Osteocyte (in vitro differentiated cells): ENCODE measurements at regions not wholly inside any gene's neighbourhood (a gene's known extent, or its start where the extent isn't known, plus 50 kb on each side); places are given as distances from the start of the nearest gene placed in this dataset.

Experiments
- DNase-seq: peaks from one replicate; pipeline ENCODE4 v3.0.0; 2021; ENCODE audit warnings: mixed read lengths; ENCODE audit not compliant: unreplicated experiment; ENCODE audit errors: extremely low spot score
- H3K27ac Mint-ChIP-seq: one replicate; pipeline ENCODE4 v1.8.0; 2021; ENCODE audit warnings: mild to moderate bottlenecking, mixed read lengths; ENCODE audit not compliant: unreplicated experiment
- H3K27me3 Mint-ChIP-seq: one replicate; pipeline ENCODE4 v1.8.0; 2021; ENCODE audit warnings: mixed read lengths; ENCODE audit not compliant: unreplicated experiment
- H3K36me3 Mint-ChIP-seq: one replicate; pipeline ENCODE4 v1.8.0; 2021; ENCODE audit warnings: mixed read lengths; ENCODE audit not compliant: unreplicated experiment
- H3K4me1 Mint-ChIP-seq: one replicate; pipeline ENCODE4 v1.8.0; 2021; ENCODE audit warnings: mixed read lengths; ENCODE audit not compliant: unreplicated experiment
- H3K4me3 Mint-ChIP-seq: one replicate; pipeline ENCODE4 v1.8.0; 2021; ENCODE audit warnings: mild to moderate bottlenecking, moderate library complexity, mixed read lengths; ENCODE audit not compliant: unreplicated experiment
- H3K9me3 Mint-ChIP-seq: one replicate; pipeline ENCODE4 v1.8.0; 2021; ENCODE audit warnings: mixed read lengths; ENCODE audit not compliant: unreplicated experiment
- TF ChIP-seq, protein P1 (sequence below): fragments of 200-600 bp; sonication (generic); IDR thresholded peaks from 2 replicates; pipeline ENCODE4 v1.5.0; 2021; ENCODE audit warnings: antibody characterized with exemption, mild to moderate bottlenecking, moderate library complexity

DNA sequence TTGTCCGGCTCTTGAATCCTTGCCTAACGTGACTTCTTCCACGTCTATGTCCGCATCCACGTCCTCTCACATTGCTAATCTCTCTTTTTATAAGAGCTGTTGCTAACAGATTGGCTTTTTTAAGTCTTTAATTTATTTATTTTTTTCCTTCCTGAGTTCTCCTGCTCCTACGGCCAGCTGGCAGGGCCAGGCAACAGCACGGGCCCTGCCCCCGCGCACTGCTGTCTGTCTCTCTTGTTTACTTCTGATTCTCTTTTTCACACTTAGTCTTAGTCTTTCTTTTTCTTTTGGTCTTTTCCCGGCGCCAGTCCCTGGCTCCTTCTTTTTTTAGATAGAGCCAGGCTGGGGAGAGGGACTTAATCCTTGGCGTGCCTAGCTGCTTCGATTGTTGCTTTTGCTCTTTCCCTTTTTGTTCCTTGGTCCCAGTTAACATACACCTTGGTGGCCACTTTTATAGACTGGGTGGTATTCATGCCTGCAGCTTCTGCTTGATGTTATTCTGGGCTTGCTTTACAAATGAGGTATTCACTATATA lies 53.2 kb upstream of the RBMX start:
- no peak for DNase-seq
- Mint-ChIP-seq H3K9me3 (peaks cover 10% of the 10 kb centered on the region), H3K36me3 (no peaks in the 10 kb centered on the region), H3K27me3 (no peaks in the 10 kb centered on the region), H3K4me3 (no peak overlapping the region), H3K27ac (no peak overlapping the region), H3K4me1 (no peaks in the 10 kb centered on the region)
- TF ChIP-seq, protein P1, sequence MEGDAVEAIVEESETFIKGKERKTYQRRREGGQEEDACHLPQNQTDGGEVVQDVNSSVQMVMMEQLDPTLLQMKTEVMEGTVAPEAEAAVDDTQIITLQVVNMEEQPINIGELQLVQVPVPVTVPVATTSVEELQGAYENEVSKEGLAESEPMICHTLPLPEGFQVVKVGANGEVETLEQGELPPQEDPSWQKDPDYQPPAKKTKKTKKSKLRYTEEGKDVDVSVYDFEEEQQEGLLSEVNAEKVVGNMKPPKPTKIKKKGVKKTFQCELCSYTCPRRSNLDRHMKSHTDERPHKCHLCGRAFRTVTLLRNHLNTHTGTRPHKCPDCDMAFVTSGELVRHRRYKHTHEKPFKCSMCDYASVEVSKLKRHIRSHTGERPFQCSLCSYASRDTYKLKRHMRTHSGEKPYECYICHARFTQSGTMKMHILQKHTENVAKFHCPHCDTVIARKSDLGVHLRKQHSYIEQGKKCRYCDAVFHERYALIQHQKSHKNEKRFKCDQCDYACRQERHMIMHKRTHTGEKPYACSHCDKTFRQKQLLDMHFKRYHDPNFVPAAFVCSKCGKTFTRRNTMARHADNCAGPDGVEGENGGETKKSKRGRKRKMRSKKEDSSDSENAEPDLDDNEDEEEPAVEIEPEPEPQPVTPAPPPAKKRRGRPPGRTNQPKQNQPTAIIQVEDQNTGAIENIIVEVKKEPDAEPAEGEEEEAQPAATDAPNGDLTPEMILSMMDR, result no peak

DNA sequence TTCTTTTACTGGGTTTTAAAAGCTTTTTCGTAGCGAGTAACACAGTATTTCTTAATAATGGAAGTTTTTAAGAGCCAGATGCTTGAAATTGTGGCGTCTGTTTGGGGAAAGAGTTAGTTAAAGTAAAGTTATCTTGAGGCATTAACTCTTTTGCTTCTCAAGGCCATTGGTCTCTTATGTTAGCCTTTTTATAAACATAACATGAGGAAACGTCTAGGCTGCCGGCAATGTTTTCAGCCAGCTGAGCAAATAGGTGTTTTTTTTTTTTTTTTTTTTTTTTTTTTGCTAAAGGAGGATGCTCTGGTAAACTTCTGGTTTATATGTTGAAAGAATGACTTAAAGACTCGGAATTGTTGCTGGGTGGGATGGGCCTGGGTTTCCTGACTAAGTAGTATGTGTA lies 51.1 kb upstream of the RBMX start:
- no peaks in the 10 kb centered on the region for H3K36me3 Mint-ChIP-seq
- no peaks in the 10 kb centered on the region for H3K27me3 Mint-ChIP-seq
- no peak for DNase-seq
- no peak overlapping the region for H3K4me3 Mint-ChIP-seq
- TF ChIP-seq, protein P1, result no peak
- H3K27ac Mint-ChIP-seq, result no peak overlapping the region
- H3K4me1 Mint-ChIP-seq, result no peaks in the 10 kb centered on the region
- H3K9me3 Mint-ChIP-seq, result peaks cover 9% of the 10 kb centered on the region
